ENCODE measurements at regions not wholly inside any gene's neighbourhood (a gene's known extent, or its start where the extent isn't known, plus 50 kb on each side); places are given as distances from the start of the nearest gene placed in this dataset.

DNA sequence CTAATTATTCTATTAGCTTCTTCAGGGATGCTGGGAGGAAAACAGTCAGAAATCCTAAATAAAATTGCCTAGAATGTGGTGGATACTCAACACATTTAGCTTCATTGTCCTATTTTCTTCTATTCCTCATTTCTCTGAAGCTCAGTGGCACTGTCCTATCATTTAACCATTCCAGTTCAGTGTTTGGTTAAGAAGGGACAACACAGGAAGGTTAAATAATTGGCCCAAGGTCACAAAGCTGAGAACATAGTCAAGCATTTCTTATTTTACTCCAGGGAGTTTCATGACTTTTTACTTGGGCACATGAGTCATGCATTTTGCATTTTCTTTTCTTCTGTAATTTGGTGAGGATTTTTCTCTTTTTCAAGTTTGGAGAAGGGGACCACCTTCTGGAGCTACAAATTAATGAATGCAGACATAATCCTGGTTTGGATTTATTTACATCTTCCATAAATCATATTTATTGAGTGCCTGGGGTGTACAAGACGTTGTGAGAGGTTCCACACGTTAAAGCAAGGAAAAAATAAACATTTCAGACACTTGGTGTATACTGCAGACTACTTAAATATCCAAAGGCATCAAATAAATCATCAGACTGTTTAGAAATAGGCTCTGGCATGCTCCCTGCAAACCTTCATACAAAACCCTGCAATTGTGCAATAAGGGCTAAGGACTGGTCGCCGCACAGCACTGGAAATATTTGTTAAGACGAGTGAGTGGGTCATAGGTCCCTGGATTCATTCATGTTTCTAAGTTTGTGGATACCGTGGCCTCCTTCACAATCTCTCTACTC is 263.9 kb downstream of the MAF start:
- ATAC-seq (ENCODE audit: low FRiP score in 2 of 2), result no peak
- WGBS, 2 donors, result 63 to 70% methylated on average over 6 of the region's 6 CpGs

DNA sequence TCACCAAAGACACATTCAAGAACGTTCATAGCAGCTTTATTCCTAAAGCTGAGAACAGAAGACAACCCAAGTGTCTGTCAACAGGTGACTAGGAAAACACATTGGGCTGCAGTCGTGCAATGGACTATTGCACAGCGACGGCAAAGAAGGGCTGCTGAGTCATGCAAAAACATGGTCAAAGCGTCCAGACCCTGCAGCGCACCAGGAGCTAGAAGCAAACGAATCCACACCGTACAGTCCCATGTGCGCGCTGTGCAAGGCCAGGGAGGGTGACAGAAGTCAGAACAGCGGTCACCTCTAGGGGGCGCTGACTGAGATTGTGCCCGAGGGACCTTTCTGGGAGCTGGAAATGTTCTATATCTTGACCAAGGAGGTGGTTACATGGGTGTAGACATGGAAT is 266.4 kb downstream of the MAF start:
- Histone ChIP-seq H3K9me3 (no peaks in the 10 kb centered on the region), H3K4me3 (no peak overlapping the region), H3K27ac (no peak overlapping the region), H3K4me1 (peaks cover 0 to 5% (median 0%) of the 10 kb centered on the region in 4 donors), H3K36me3 (no peaks in the 10 kb centered on the region), H3K27me3 (no peaks in the 10 kb centered on the region)
- ATAC-seq (ENCODE audit: low FRiP score in 2 of 2) (no peak), DNase-seq (no peak)
- 78 to 81% methylated on average over 13 of the region's 13 CpGs for WGBS, 2 donors
- TF ChIP-seq POLR2A (IDR thresholded peaks at IDR 0.05), result no peak
- no peak for TF ChIP-seq POLR2AphosphoS5 (IDR thresholded peaks at IDR 0.05)
- TF ChIP-seq, protein P1, sequence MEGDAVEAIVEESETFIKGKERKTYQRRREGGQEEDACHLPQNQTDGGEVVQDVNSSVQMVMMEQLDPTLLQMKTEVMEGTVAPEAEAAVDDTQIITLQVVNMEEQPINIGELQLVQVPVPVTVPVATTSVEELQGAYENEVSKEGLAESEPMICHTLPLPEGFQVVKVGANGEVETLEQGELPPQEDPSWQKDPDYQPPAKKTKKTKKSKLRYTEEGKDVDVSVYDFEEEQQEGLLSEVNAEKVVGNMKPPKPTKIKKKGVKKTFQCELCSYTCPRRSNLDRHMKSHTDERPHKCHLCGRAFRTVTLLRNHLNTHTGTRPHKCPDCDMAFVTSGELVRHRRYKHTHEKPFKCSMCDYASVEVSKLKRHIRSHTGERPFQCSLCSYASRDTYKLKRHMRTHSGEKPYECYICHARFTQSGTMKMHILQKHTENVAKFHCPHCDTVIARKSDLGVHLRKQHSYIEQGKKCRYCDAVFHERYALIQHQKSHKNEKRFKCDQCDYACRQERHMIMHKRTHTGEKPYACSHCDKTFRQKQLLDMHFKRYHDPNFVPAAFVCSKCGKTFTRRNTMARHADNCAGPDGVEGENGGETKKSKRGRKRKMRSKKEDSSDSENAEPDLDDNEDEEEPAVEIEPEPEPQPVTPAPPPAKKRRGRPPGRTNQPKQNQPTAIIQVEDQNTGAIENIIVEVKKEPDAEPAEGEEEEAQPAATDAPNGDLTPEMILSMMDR (IDR thresholded peaks at IDR 0.05), result peak in 2 of 6 experiments; percentile 12 to 18
- no peak for TF ChIP-seq EP300 (IDR thresholded peaks at IDR 0.05)

More for the DNA sequence above, 263.9 kb downstream of the MAF start:
- TF ChIP-seq EP300 (IDR thresholded peaks at IDR 0.05) (no peak), POLR2A (IDR thresholded peaks at IDR 0.05) (no peak), POLR2AphosphoS5 (IDR thresholded peaks at IDR 0.05) (no peak)
- no peak for DNase-seq
- H3K36me3 ChIP-seq, result no peaks in the 10 kb centered on the region
- H3K27me3 ChIP-seq, result no peaks in the 10 kb centered on the region
- H3K4me1 ChIP-seq, result no peaks in the 10 kb centered on the region
- H3K4me3 ChIP-seq, result no peak overlapping the region
- no peak overlapping the region for H3K27ac ChIP-seq
- H3K9me3 ChIP-seq, result no peaks in the 10 kb centered on the region

DNA sequence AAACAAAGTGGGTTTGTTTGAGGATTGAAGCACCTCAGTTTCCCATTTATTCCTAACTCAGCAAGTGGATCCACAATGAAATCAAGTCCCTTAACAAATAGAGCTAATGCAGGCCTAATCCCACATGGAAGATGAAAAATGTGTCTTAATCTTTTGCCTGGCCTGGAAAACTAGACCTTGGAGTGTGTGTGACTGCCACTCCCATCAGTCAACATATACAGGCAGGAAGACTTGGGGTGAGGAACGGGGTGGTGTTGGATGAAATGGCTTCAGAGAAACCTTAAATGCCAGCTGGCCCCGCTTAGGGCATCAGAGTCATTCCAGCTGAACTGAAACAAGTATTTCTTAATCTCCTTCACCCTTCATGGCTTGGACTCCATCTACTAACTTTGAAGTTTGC is 269.5 kb downstream of the MAF start:
- TF ChIP-seq POLR2AphosphoS5 (IDR thresholded peaks at IDR 0.05), result no peak
- TF ChIP-seq POLR2A (IDR thresholded peaks at IDR 0.05), result no peak
- no peak for TF ChIP-seq EP300 (IDR thresholded peaks at IDR 0.05)
- TF ChIP-seq, protein P1 (IDR thresholded peaks at IDR 0.05), result no peak
- no peak for DNase-seq
- Histone ChIP-seq H3K9me3 (no peaks in the 10 kb centered on the region), H3K36me3 (no peaks in the 10 kb centered on the region), H3K4me3 (no peak overlapping the region), H3K27me3 (no peaks in the 10 kb centered on the region), H3K4me1 (peaks cover 4 to 18% (median 7%) of the 10 kb centered on the region in 4 donors), H3K27ac (no peak overlapping the region)
- no peak for ATAC-seq (ENCODE audit: low FRiP score in 2 of 2)
- WGBS, 2 donors, result 73 to 93% methylated on average over 2 of the region's 2 CpGs

DNA sequence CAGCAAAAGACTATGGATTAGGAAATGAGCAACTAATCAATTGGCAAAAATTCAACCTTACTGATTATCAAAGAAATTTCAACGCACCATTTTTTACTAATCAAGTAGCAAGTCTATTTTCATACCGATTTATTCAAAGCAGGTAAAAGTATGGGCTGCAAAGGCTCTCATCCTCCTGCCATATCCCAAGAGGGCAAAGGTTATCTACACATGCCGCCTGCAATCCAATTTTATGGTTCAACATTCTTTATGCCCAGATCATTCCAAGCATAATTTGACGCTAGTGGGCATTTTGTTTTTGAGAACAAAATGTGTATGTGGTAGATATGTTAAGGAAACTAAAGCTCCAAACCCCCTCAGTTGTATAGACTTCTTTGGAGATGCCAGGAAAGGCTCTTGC is 270.6 kb downstream of the MAF start:
- ATAC-seq (ENCODE audit: low FRiP score in 2 of 2) (no peak), DNase-seq (no peak)
- H3K36me3 ChIP-seq, result no peaks in the 10 kb centered on the region
- TF ChIP-seq POLR2AphosphoS5 (IDR thresholded peaks at IDR 0.05) (no peak), POLR2A (IDR thresholded peaks at IDR 0.05) (no peak)
- H3K27ac ChIP-seq, result no peak overlapping the region
- WGBS, 2 donors, result 91 to 95% methylated on average over 4 of the region's 4 CpGs
- no peaks in the 10 kb centered on the region for H3K9me3 ChIP-seq
- H3K4me3 ChIP-seq, result no peak overlapping the region
- peaks cover 4 to 18% (median 7%) of the 10 kb centered on the region in 4 donors for H3K4me1 ChIP-seq
- no peaks in the 10 kb centered on the region for H3K27me3 ChIP-seq

DNA sequence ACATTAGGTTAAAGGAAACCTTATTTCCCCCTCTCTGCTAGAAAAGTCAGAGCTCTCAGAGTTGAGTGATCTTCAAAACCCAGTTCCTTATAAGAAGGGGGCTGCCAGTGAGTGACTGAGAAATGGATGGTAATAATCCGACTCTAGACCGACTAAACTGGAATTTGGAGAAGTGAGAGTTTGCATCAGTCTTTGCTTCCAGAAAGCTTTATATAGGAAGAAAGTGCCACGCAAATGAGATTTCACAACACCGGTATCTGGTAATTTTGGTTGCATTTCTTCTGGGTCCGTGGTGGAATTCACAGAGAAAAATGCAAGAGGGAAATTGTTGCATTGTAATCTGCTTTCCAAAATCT is 271.4 kb downstream of the MAF start:
- H3K4me3 ChIP-seq, result no peak overlapping the region
- DNase-seq (no peak), ATAC-seq (ENCODE audit: low FRiP score in 2 of 2) (peak in 1 of 2 donors; percentile 77)
- no peaks in the 10 kb centered on the region for H3K27me3 ChIP-seq
- H3K27ac ChIP-seq, result peak overlapping the region in 1 of 4 donors; percentile 7
- TF ChIP-seq POLR2AphosphoS5 (IDR thresholded peaks at IDR 0.05) (no peak), EP300 (IDR thresholded peaks at IDR 0.05) (no peak), POLR2A (IDR thresholded peaks at IDR 0.05) (no peak)
- TF ChIP-seq, protein P1 (IDR thresholded peaks at IDR 0.05), result no peak
- WGBS, 2 donors, result 56 to 63% methylated on average over 5 of the region's 5 CpGs
- peaks cover 4 to 18% (median 7%) of the 10 kb centered on the region in 4 donors for H3K4me1 ChIP-seq
- no peaks in the 10 kb centered on the region for H3K9me3 ChIP-seq
- no peaks in the 10 kb centered on the region for H3K36me3 ChIP-seq

All from upper lobe of left lung (tissue), 6 donors.